ENCODE measurements at regions not wholly inside any gene's neighbourhood (a gene's known extent, or its start where the extent isn't known, plus 50 kb on each side); places are given as distances from the start of the nearest gene placed in this dataset.
"Not testable (repeated sequence)": the region's sequence is repeated elsewhere in the genome, so short reads cannot be mapped to it uniquely, and the experiment has no call there.

- no peak for DNase-seq
Observed at GRCh38 chr3:25171118-25171807, 256.8 kb upstream of the RARB start.

- DNase-seq: no peak
Observed at GRCh38 chr3:25171897-25172296, 256.2 kb upstream of the RARB start.

- no peak for DNase-seq
Observed at GRCh38 chr3:25173606-25174005, 254.5 kb upstream of the RARB start.

GRCh38 chr3:25174251-25174650 is 253.8 kb upstream of the RARB start:
- DNase-seq: no peak

- DNase-seq: no peak
Observed at GRCh38 chr3:25177041-25177440, 251.0 kb upstream of the RARB start.

- DNase-seq: no peak
Observed at GRCh38 chr3:25178672-25179071, 249.4 kb upstream of the RARB start.

- no peak for DNase-seq
Observed at GRCh38 chr3:25181096-25181495, 247.0 kb upstream of the RARB start.

- DNase-seq: no peak
Observed at GRCh38 chr3:25182794-25183193, 245.3 kb upstream of the RARB start.

- DNase-seq: no peak
Observed at GRCh38 chr3:25184641-25185250, 243.3 kb upstream of the RARB start.

GRCh38 chr3:25191673-25192072 is 236.4 kb upstream of the RARB start:
- no peak for DNase-seq

GRCh38 chr3:25199567-25199966 is 228.5 kb upstream of the RARB start:
- DNase-seq: not testable (repeated sequence)

- DNase-seq: no peak
Observed at GRCh38 chr3:25212736-25213135, 215.3 kb upstream of the RARB start.

- no peak for DNase-seq
Observed at GRCh38 chr3:25214034-25214433, 214.0 kb upstream of the RARB start.

- no peak for DNase-seq
Observed at GRCh38 chr3:25218362-25218761, 209.7 kb upstream of the RARB start.

- no peak for DNase-seq
Observed at GRCh38 chr3:25226747-25227146, 201.3 kb upstream of the RARB start.

GRCh38 chr3:25229586-25229985 is 198.5 kb upstream of the RARB start:
- no peak for DNase-seq

GRCh38 chr3:25235031-25235430 is 193.0 kb upstream of the RARB start:
- no peak for DNase-seq

- no peak for DNase-seq
Observed at GRCh38 chr3:25235466-25235865, 192.6 kb upstream of the RARB start.

- no peak for DNase-seq
Observed at GRCh38 chr3:25237602-25238001, 190.5 kb upstream of the RARB start.

- no peak for DNase-seq
Observed at GRCh38 chr3:25239042-25239441, 189.0 kb upstream of the RARB start.

GRCh38 chr3:25246913-25247312 is 181.2 kb upstream of the RARB start:
- DNase-seq: no peak

GRCh38 chr3:25252291-25252690 is 175.8 kb upstream of the RARB start:
- no peak for DNase-seq

GRCh38 chr3:25257026-25257425 is 171.0 kb upstream of the RARB start:
- DNase-seq: no peak

GRCh38 chr3:25259871-25260270 is 168.2 kb upstream of the RARB start:
- DNase-seq: no peak

- no peak for DNase-seq
Observed at GRCh38 chr3:25262322-25262721, 165.7 kb upstream of the RARB start.
